Right lobe of liver (tissue), 6 donors: ENCODE measurements at regions not wholly inside any gene's neighbourhood (a gene's known extent, or its start where the extent isn't known, plus 50 kb on each side); places are given as distances from the start of the nearest gene placed in this dataset.

ENCODE experiments used
- ATAC-seq, 4 donors: fragments of 200-7000 bp; cut with Tn5 transposase; one replicate each; pipeline ENCODE4 v1.9.1; 2020; ENCODE audit warnings: mild to moderate bottlenecking in 4 of 4, moderate library complexity in 4 of 4
- DNase-seq, 3 donors: peaks; one replicate each; pipeline ENCODE4 v3.0.0-alpha.2; 2020
- H3K27ac ChIP-seq, 3 donors: fragments of 200-600 bp; one replicate each; pipeline ENCODE4 v1.8.0; 2022
- H3K27me3 ChIP-seq, 2 donors: fragments of 200-600 bp; one replicate each; pipeline ENCODE4 v1.8.0; 2022
- H3K36me3 ChIP-seq, 4 donors: fragments of 200-600 bp; sonication (generic) in 1 of 4; one replicate each; pipeline versions ENCODE4 v1.5.1 to v1.8.0; 2017 to 2022; ENCODE audit warnings: control low read depth in 1 of 4
- H3K4me1 ChIP-seq, 4 donors: fragments of 200-600 bp; sonication (generic) in 1 of 4; one replicate each; pipeline versions ENCODE4 v1.5.1 to v1.8.0; 2017 to 2022; ENCODE audit warnings: control low read depth in 1 of 4
- H3K4me3 ChIP-seq, 3 donors: fragments of 200-600 bp; one replicate each; pipeline ENCODE4 v1.8.0; 2022
- H3K9me3 ChIP-seq, 4 donors: fragments of 200-600 bp; sonication (generic) in 1 of 4; one replicate each; pipeline versions ENCODE4 v1.5.1 to v1.8.0; 2017 to 2022; ENCODE audit warnings: control low read depth in 1 of 4
- POLR2A ChIP-seq: fragments of 450-650 bp; IDR thresholded peaks from one replicate; pipeline ENCODE4 v1.6.1; 2017; ENCODE audit warnings: antibody characterized with exemption, mild to moderate bottlenecking
- WGBS: methylation state at CpG from one replicate; pipeline ENCODE4 v1.1.6; 2018; ENCODE audit warnings: low coverage, low lambda C conversion rate; ENCODE audit not compliant: insufficient coverage; ENCODE audit errors: missing lambda C conversion rate; 5-methylcytosine and 5-hydroxymethylcytosine counted together
- intact Hi-C, 2 donors: fragments of 100-400 bp; cut with DNase I; formaldehyde crosslinking; loops; one replicate each; pipeline versions ENCODE4 v1.11.2 to v1.14.1; 2022
- TF ChIP-seq, protein P1 (sequence below), 4 donors: fragments of 200-600 bp in 3 of 4; fragments of 450-650 bp in 1 of 4; IDR thresholded peaks; one replicate each; pipeline versions ENCODE4 v1.5.1 to v1.8.0; 2016 to 2022; ENCODE audit warnings: antibody characterized with exemption in 4 of 4, mild to moderate bottlenecking in 2 of 4
- donor health status: DM: no; HTN: yes; CAD: no.
- donor health status: DM: no; HTN: no; CAD: no.
- donor health status: DM: no; HTN: no; CAD: no.
- donor health status: DM: no; HTN: yes; CAD: no.
- donor health status: DM: no; HTN: yes; CAD: no.

GRCh38 chr3:35498506-35499210, 140.7 kb upstream of the ARPP21 start:
- no peaks in the 10 kb centered on the region for H3K9me3 ChIP-seq
- H3K27ac ChIP-seq: no peak overlapping the region
- DNase-seq (no peak), ATAC-seq (no peak)
- TF ChIP-seq POLR2A: no peak
- TF ChIP-seq, protein P1, sequence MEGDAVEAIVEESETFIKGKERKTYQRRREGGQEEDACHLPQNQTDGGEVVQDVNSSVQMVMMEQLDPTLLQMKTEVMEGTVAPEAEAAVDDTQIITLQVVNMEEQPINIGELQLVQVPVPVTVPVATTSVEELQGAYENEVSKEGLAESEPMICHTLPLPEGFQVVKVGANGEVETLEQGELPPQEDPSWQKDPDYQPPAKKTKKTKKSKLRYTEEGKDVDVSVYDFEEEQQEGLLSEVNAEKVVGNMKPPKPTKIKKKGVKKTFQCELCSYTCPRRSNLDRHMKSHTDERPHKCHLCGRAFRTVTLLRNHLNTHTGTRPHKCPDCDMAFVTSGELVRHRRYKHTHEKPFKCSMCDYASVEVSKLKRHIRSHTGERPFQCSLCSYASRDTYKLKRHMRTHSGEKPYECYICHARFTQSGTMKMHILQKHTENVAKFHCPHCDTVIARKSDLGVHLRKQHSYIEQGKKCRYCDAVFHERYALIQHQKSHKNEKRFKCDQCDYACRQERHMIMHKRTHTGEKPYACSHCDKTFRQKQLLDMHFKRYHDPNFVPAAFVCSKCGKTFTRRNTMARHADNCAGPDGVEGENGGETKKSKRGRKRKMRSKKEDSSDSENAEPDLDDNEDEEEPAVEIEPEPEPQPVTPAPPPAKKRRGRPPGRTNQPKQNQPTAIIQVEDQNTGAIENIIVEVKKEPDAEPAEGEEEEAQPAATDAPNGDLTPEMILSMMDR (IDR thresholded peaks at IDR 0.05): no peak
- intact Hi-C loops: no loop called here
- WGBS: 52% methylated on average over 4 of the region's 4 CpGs
- H3K4me1 ChIP-seq: peaks cover 0 to 6% (median 0%) of the 10 kb centered on the region in 4 donors
- no peaks in the 10 kb centered on the region for H3K36me3 ChIP-seq
- no peak overlapping the region for H3K4me3 ChIP-seq
- H3K27me3 ChIP-seq: no peaks in the 10 kb centered on the region

DNA sequence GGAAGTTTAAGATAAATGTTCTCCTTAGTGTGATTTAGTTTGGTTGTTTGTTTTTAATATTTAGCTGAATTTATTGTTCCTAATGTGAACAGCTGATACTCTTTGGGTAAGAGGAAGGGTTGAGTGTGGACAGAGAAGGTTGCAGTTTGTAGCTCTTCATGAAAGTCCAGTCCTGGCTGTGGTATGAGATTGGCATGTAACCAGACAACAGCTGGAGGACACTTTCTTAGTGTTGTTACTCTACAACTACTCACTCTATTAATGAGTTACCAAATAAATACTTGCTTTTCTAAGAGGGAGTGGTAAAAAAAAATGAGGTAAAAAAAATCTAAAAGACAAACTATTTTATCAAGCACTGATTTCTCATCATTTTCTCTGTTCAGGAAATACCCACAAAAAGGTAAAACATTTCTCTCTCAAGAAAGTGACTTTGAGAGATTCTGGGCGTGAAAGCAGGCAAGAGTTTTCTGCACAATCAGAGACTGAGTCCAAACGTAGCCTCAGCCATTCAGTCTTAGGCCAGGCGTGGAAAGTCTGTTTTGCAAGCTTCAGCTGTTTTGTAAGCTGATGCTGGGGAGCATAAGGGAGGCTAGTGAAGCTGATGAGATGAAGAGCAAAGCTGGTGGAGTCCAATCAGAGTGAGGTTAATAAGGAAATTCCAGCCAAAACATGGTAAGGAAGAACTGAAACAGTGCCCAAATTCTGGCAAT, 138.5 kb upstream of the ARPP21 start:
- peak; percentile 91 to 97 (median 94) for ATAC-seq

GRCh38 chr3:35502699-35503098, 136.6 kb upstream of the ARPP21 start:
- intact Hi-C loops: no loop called here
- TF ChIP-seq POLR2A: no peak
- TF ChIP-seq, protein P1 (IDR thresholded peaks at IDR 0.05): no peak
- Histone ChIP-seq H3K9me3 (no peaks in the 10 kb centered on the region), H3K4me3 (no peak overlapping the region), H3K4me1 (peaks cover 0 to 6% (median 0%) of the 10 kb centered on the region in 4 donors), H3K27ac (no peak overlapping the region), H3K27me3 (no peaks in the 10 kb centered on the region), H3K36me3 (no peaks in the 10 kb centered on the region)
- peak in 1 of 3 donors; percentile 43 for DNase-seq
- ATAC-seq: peak in 1 of 4 donors; percentile 71

More for the DNA sequence above, 138.5 kb upstream of the ARPP21 start:
- no peaks in the 10 kb centered on the region for H3K9me3 ChIP-seq
- no peaks in the 10 kb centered on the region for H3K36me3 ChIP-seq
- H3K27ac ChIP-seq: peak overlapping the region in 2 of 3 donors; percentile 4 to 41
- peak in 1 of 3 donors; percentile 69 for DNase-seq
- WGBS: 35% methylated on average over 3 of the region's 3 CpGs
- no peak for TF ChIP-seq POLR2A
- TF ChIP-seq, protein P1 (IDR thresholded peaks at IDR 0.05): no peak
- H3K27me3 ChIP-seq: no peaks in the 10 kb centered on the region
- intact Hi-C loops: no loop called here
- H3K4me3 ChIP-seq: peak overlapping the region in 1 of 3 donors; percentile 18
- peaks cover 0 to 6% (median 0%) of the 10 kb centered on the region in 4 donors for H3K4me1 ChIP-seq

DNA sequence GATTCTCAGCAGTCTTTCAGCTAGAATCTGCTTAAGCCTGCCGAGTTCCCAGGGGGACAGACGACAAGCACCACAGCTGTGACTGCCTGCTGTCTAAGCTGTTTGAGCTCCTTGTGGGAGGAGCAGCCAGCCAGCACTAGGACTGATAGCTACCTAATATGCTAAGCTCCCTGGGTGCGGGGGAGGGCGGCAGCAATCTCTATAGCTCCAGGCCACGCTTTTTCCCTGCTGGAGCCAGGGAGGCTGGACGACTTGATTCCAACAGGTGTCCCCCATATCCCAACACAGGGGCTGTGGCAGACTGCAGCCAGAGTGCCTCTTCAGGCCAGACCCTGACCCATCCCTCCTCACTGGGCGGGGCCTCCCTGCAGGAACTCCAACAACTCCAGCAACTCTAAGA, 134.1 kb upstream of the ARPP21 start:
- H3K4me1 ChIP-seq: peaks cover 0 to 6% (median 0%) of the 10 kb centered on the region in 4 donors
- no peak for TF ChIP-seq POLR2A
- TF ChIP-seq, protein P1 (IDR thresholded peaks at IDR 0.05): no peak
- H3K27me3 ChIP-seq: no peaks in the 10 kb centered on the region
- H3K27ac ChIP-seq: no peak overlapping the region
- ATAC-seq: no peak
- WGBS: 62% methylated on average over 2 of the region's 7 CpGs
- DNase-seq: no peak
- intact Hi-C loops: no loop called here
- H3K36me3 ChIP-seq: no peaks in the 10 kb centered on the region
- H3K9me3 ChIP-seq: no peaks in the 10 kb centered on the region
- H3K4me3 ChIP-seq: no peak overlapping the region
